ENCODE measurements at regions not wholly inside any gene's neighbourhood (a gene's known extent, or its start where the extent isn't known, plus 50 kb on each side); places are given as distances from the start of the nearest gene placed in this dataset.
"Not testable (repeated sequence)": the region's sequence is repeated elsewhere in the genome, so short reads cannot be mapped to it uniquely, and the experiment has no call there.

GRCh38 chr15:70378126-70379031 lies 280.7 kb upstream of the TLE3 start:
- no peak for DNase-seq (ENCODE audit: low read depth, low spot score)
- no peaks in the 10 kb centered on the region for H3K36me3 ChIP-seq (ENCODE audit: insufficient read depth, low read length)

GRCh38 chr15:70376929-70377691 lies 279.4 kb upstream of the TLE3 start:
- no peaks in the 10 kb centered on the region for H3K9me3 ChIP-seq (ENCODE audit: low read depth, low read length)
- peak overlapping the region; percentile 72 for H3K4me3 ChIP-seq
- H3K36me3 ChIP-seq (ENCODE audit: insufficient read depth, low read length), result no peaks in the 10 kb centered on the region
- H3K9ac ChIP-seq (ENCODE audit: insufficient read length), result peak overlapping the region; percentile 50
- peak overlapping the region; percentile 82 for H3K27ac ChIP-seq
- DNase-seq (ENCODE audit: low read depth, low spot score), result peak; percentile 35
- no peak for TF ChIP-seq EZH2 (IDR thresholded peaks at IDR 0.05)
- no peak for TF ChIP-seq FOXP2 (optimal IDR thresholded peaks at IDR 0.05; ENCODE audit: control extremely low read depth, extremely low read length, insufficient read depth)
- no peak for TF ChIP-seq POLR2AphosphoS5 (IDR thresholded peaks at IDR 0.05; ENCODE audit: borderline replicate concordance, low read depth, low read length)

More at GRCh38 chr15:70378126-70379031, 280.7 kb upstream of the TLE3 start:
- Histone ChIP-seq H3K9ac (ENCODE audit: insufficient read length) (no peak overlapping the region), H3K4me3 (no peak overlapping the region), H3K27ac (no peak overlapping the region), H3K9me3 (ENCODE audit: low read depth, low read length) (no peaks in the 10 kb centered on the region)
- TF ChIP-seq EZH2 (IDR thresholded peaks at IDR 0.05), result no peak
- TF ChIP-seq FOXP2 (optimal IDR thresholded peaks at IDR 0.05; ENCODE audit: control extremely low read depth, extremely low read length, insufficient read depth), result no peak
- TF ChIP-seq POLR2AphosphoS5 (IDR thresholded peaks at IDR 0.05; ENCODE audit: borderline replicate concordance, low read depth, low read length), result no peak

- no peaks in the 10 kb centered on the region for H3K36me3 ChIP-seq (ENCODE audit: insufficient read depth, low read length)
- H3K9me3 ChIP-seq (ENCODE audit: low read depth, low read length), result no peaks in the 10 kb centered on the region
- H3K9ac ChIP-seq (ENCODE audit: insufficient read length), result peak overlapping the region; percentile 50
- TF ChIP-seq POLR2AphosphoS5 (IDR thresholded peaks at IDR 0.05; ENCODE audit: borderline replicate concordance, low read depth, low read length) (no peak), EZH2 (IDR thresholded peaks at IDR 0.05) (no peak), FOXP2 (optimal IDR thresholded peaks at IDR 0.05; ENCODE audit: control extremely low read depth, extremely low read length, insufficient read depth) (no peak)
- H3K4me3 ChIP-seq, result peak overlapping the region; percentile 72
- DNase-seq (ENCODE audit: low read depth, low spot score), result no peak
- H3K27ac ChIP-seq, result peak overlapping the region; percentile 82
Observed at GRCh38 chr15:70376031-70376928, 278.6 kb upstream of the TLE3 start.

DNA sequence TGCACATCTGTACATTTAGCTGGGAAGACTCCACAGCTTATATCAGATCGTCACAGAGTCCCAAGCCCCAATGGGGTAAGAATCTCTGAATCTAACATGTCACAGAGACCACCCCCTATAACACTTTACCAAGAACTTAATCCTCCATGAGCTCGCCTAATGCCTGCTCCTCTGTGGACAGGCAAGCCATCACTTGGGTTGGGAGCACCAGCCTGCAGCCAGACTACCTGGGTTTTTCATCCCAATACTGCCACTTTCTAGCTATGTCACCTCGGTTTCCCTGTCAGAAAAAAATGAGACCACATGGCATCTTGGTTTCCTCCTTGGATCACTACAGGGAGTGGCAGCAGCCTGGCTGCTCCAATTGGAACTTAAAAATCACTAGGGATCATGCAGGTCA lies 277.9 kb upstream of the TLE3 start:
- Histone ChIP-seq H3K9ac (ENCODE audit: insufficient read length) (no peak overlapping the region), H3K9me3 (ENCODE audit: low read depth, low read length) (no peaks in the 10 kb centered on the region), H3K27ac (no peak overlapping the region), H3K36me3 (ENCODE audit: insufficient read depth, low read length) (no peaks in the 10 kb centered on the region), H3K4me3 (no peak overlapping the region)
- TF ChIP-seq FOXP2 (optimal IDR thresholded peaks at IDR 0.05; ENCODE audit: control extremely low read depth, extremely low read length, insufficient read depth), result no peak
- no peak for TF ChIP-seq POLR2AphosphoS5 (IDR thresholded peaks at IDR 0.05; ENCODE audit: borderline replicate concordance, low read depth, low read length)
- TF ChIP-seq EZH2 (IDR thresholded peaks at IDR 0.05), result no peak
- DNase-seq (ENCODE audit: low read depth, low spot score), result no peak

DNA sequence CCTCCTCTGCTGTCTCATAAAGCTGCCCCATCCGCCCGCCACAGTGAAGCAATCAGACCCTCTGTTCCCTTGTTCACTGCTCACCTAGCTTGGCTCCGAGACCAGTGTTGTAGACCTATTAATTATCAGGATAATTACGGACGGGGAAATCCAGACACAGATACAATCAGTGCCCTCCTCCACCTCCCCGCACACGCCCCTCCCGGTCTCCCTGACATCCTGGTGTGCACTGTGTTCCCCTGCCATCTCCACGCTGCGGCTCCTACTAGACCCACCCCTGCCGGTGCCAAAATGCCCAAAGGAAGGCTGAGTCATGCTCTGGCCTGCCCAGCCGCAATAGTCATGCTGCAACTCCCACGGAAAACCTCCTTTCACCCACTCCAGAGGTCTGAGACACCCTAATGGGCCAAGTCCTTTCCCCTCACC lies 277.3 kb upstream of the TLE3 start:
- DNase-seq (ENCODE audit: low read depth, low spot score), result no peak
- Histone ChIP-seq H3K27ac (no peak overlapping the region), H3K36me3 (ENCODE audit: insufficient read depth, low read length) (no peaks in the 10 kb centered on the region), H3K9me3 (ENCODE audit: low read depth, low read length) (no peaks in the 10 kb centered on the region), H3K4me3 (no peak overlapping the region), H3K9ac (ENCODE audit: insufficient read length) (no peak overlapping the region)
- TF ChIP-seq EZH2 (IDR thresholded peaks at IDR 0.05) (no peak), POLR2AphosphoS5 (IDR thresholded peaks at IDR 0.05; ENCODE audit: borderline replicate concordance, low read depth, low read length) (no peak), FOXP2 (optimal IDR thresholded peaks at IDR 0.05; ENCODE audit: control extremely low read depth, extremely low read length, insufficient read depth) (no peak)

GRCh38 chr15:70374096-70374495 lies 276.4 kb upstream of the TLE3 start:
- Histone ChIP-seq H3K4me3 (no peak overlapping the region), H3K27ac (no peak overlapping the region), H3K9ac (ENCODE audit: insufficient read length) (no peak overlapping the region), H3K9me3 (ENCODE audit: low read depth, low read length) (no peaks in the 10 kb centered on the region), H3K36me3 (ENCODE audit: insufficient read depth, low read length) (no peaks in the 10 kb centered on the region)
- TF ChIP-seq EZH2 (IDR thresholded peaks at IDR 0.05), result no peak
- no peak for TF ChIP-seq FOXP2 (optimal IDR thresholded peaks at IDR 0.05; ENCODE audit: control extremely low read depth, extremely low read length, insufficient read depth)
- no peak for TF ChIP-seq POLR2AphosphoS5 (IDR thresholded peaks at IDR 0.05; ENCODE audit: borderline replicate concordance, low read depth, low read length)
- DNase-seq (ENCODE audit: low read depth, low spot score), result no peak

GRCh38 chr15:70373439-70373838 lies 275.7 kb upstream of the TLE3 start:
- not testable (repeated sequence) for H3K4me3 ChIP-seq; DNase-seq (ENCODE audit: low read depth, low spot score); H3K27ac ChIP-seq; H3K9ac ChIP-seq (ENCODE audit: insufficient read length); H3K9me3 ChIP-seq (ENCODE audit: low read depth, low read length); H3K36me3 ChIP-seq (ENCODE audit: insufficient read depth, low read length)

DNA sequence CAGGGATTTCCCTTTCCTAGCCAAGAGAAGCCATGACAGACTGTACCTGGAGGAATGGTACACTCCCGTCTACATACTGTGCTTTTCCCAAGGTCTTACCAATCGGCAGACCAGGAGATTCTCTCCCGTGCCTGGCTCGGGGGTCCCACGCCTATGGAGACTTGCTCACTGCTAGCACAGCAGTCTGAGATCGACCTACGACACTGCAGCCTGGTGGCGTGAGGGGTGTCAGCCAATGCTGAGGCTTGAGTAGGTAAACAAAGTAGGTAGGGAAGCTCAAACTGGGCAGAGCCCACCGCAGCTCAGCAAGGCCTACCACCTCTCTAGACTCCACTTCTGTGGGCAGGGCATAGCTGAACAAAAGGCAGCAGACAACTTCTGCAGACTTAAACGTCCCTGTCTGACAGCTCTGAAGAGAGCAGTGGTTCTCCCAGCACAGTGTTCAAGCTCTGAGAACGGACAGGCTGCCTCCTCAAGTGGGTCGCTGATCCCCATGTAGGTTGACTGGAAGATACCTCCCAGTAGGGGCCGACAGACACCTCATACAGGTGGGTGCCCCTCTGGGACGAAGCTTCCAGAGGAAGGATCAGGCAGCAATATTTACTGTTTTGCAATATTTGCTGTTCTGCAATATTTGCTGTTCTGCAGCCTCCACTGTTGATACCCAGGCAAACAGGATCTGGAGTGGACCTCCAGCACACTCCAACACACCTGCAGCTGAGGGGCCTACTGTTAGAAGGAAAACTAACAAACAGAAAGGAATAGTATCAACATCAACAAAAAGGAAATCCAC lies 270.4 kb upstream of the TLE3 start:
- not testable (repeated sequence) for H3K9me3 ChIP-seq (ENCODE audit: low read depth, low read length); H3K4me3 ChIP-seq; H3K36me3 ChIP-seq (ENCODE audit: insufficient read depth, low read length); H3K27ac ChIP-seq; DNase-seq (ENCODE audit: low read depth, low spot score); H3K9ac ChIP-seq (ENCODE audit: insufficient read length)

- H3K27ac ChIP-seq; H3K9ac ChIP-seq (ENCODE audit: insufficient read length); DNase-seq (ENCODE audit: low read depth, low spot score): not testable (repeated sequence)
Observed at GRCh38 chr15:70364023-70364422, 266.3 kb upstream of the TLE3 start.

More at GRCh38 chr15:70364023-70364422, 266.3 kb upstream of the TLE3 start:
- not testable (repeated sequence) for H3K4me3 ChIP-seq; H3K36me3 ChIP-seq (ENCODE audit: insufficient read depth, low read length); H3K9me3 ChIP-seq (ENCODE audit: low read depth, low read length)

Measured in SK-N-MC (cell line).